ENCODE measurements at regions not wholly inside any gene's neighbourhood (a gene's known extent, or its start where the extent isn't known, plus 50 kb on each side); places are given as distances from the start of the nearest gene placed in this dataset.

- TF ChIP-seq, protein P1, sequence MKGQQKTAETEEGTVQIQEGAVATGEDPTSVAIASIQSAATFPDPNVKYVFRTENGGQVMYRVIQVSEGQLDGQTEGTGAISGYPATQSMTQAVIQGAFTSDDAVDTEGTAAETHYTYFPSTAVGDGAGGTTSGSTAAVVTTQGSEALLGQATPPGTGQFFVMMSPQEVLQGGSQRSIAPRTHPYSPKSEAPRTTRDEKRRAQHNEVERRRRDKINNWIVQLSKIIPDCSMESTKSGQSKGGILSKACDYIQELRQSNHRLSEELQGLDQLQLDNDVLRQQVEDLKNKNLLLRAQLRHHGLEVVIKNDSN (IDR thresholded peaks at IDR 0.05), result no peak
- TF ChIP-seq TAF1 (IDR thresholded peaks at IDR 0.05; ENCODE audit: low read depth), result no peak
- TF ChIP-seq EGR1 (IDR thresholded peaks at IDR 0.05), result no peak
- no peak for TF ChIP-seq YY1 (IDR thresholded peaks at IDR 0.05; ENCODE audit: low read depth)
- no peak for TF ChIP-seq TEAD4 (IDR thresholded peaks at IDR 0.05)
- TF ChIP-seq, protein P2, sequence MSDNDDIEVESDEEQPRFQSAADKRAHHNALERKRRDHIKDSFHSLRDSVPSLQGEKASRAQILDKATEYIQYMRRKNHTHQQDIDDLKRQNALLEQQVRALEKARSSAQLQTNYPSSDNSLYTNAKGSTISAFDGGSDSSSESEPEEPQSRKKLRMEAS (IDR thresholded peaks at IDR 0.05), result no peak
- TF ChIP-seq FOXM1 (IDR thresholded peaks at IDR 0.05; ENCODE audit: borderline replicate concordance, low read depth), result no peak
- TF ChIP-seq, protein P3, sequence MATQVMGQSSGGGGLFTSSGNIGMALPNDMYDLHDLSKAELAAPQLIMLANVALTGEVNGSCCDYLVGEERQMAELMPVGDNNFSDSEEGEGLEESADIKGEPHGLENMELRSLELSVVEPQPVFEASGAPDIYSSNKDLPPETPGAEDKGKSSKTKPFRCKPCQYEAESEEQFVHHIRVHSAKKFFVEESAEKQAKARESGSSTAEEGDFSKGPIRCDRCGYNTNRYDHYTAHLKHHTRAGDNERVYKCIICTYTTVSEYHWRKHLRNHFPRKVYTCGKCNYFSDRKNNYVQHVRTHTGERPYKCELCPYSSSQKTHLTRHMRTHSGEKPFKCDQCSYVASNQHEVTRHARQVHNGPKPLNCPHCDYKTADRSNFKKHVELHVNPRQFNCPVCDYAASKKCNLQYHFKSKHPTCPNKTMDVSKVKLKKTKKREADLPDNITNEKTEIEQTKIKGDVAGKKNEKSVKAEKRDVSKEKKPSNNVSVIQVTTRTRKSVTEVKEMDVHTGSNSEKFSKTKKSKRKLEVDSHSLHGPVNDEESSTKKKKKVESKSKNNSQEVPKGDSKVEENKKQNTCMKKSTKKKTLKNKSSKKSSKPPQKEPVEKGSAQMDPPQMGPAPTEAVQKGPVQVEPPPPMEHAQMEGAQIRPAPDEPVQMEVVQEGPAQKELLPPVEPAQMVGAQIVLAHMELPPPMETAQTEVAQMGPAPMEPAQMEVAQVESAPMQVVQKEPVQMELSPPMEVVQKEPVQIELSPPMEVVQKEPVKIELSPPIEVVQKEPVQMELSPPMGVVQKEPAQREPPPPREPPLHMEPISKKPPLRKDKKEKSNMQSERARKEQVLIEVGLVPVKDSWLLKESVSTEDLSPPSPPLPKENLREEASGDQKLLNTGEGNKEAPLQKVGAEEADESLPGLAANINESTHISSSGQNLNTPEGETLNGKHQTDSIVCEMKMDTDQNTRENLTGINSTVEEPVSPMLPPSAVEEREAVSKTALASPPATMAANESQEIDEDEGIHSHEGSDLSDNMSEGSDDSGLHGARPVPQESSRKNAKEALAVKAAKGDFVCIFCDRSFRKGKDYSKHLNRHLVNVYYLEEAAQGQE (IDR thresholded peaks at IDR 0.05; ENCODE audit: low read depth), result no peak
- no peak for TF ChIP-seq NFIC (IDR thresholded peaks at IDR 0.05)
- no peak for TF ChIP-seq ZBTB7A (IDR thresholded peaks at IDR 0.05; ENCODE audit: low read depth)
- no peak for TF ChIP-seq CREB1 (IDR thresholded peaks at IDR 0.05; ENCODE audit: low read depth)
- TF ChIP-seq CEBPB (IDR thresholded peaks at IDR 0.05), result no peak
- TF ChIP-seq TCF12 (IDR thresholded peaks at IDR 0.05; ENCODE audit: low read depth), result no peak
- no peak for TF ChIP-seq RAD21 (IDR thresholded peaks at IDR 0.05; ENCODE audit: low read depth)
- TF ChIP-seq EP300 (IDR thresholded peaks at IDR 0.05; ENCODE audit: borderline replicate concordance), result no peak
Observed at GRCh38 chr2:192675681-192676080, 480.9 kb upstream of the TMEFF2 start.

DNA sequence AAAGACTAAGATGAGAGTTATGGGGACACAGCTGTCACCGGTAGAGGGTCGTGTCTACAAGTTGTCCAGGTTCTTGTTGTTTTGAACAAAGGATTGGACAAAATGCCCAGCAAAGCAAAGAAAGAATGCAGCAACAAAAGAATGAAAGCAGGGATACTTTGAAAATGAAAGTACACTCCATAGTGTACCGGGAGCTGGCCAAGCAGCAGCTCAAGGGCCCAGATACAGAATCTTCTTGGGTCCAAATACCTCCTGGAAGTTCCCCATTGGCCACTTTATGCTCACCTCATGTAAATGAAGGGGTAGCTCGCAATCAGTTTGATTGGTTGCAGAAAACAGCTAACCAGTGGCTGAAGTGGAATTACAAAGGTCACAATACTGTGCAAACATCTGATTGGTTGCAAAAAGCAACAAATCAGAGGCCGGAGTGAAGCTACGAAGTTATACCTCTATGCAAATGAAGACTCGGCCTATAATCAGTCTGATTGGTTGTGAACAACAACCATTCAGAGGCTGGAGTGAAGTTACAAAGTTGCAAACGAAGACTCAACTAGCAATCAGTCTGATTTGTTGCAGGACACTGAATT is 474.9 kb upstream of the TMEFF2 start:
- TF ChIP-seq FOXM1 (IDR thresholded peaks at IDR 0.05; ENCODE audit: borderline replicate concordance, low read depth) (no peak), TAF1 (IDR thresholded peaks at IDR 0.05; ENCODE audit: low read depth) (no peak), CREB1 (IDR thresholded peaks at IDR 0.05; ENCODE audit: low read depth) (no peak), TEAD4 (IDR thresholded peaks at IDR 0.05) (no peak), CEBPB (IDR thresholded peaks at IDR 0.05) (no peak), RAD21 (IDR thresholded peaks at IDR 0.05; ENCODE audit: low read depth) (no peak), ZBTB7A (IDR thresholded peaks at IDR 0.05; ENCODE audit: low read depth) (no peak), EP300 (IDR thresholded peaks at IDR 0.05; ENCODE audit: borderline replicate concordance) (no peak), EGR1 (IDR thresholded peaks at IDR 0.05) (no peak), TCF12 (IDR thresholded peaks at IDR 0.05; ENCODE audit: low read depth) (no peak), NFIC (IDR thresholded peaks at IDR 0.05) (no peak), YY1 (IDR thresholded peaks at IDR 0.05; ENCODE audit: low read depth) (no peak)
- TF ChIP-seq, protein P2 (IDR thresholded peaks at IDR 0.05), result no peak
- TF ChIP-seq, protein P3 (IDR thresholded peaks at IDR 0.05; ENCODE audit: low read depth), result no peak
- TF ChIP-seq, protein P1 (IDR thresholded peaks at IDR 0.05), result no peak

GRCh38 chr2:192657362-192657761 is 462.6 kb upstream of the TMEFF2 start:
- TF ChIP-seq ZBTB7A (IDR thresholded peaks at IDR 0.05; ENCODE audit: low read depth) (no peak), EGR1 (IDR thresholded peaks at IDR 0.05) (no peak), CEBPB (IDR thresholded peaks at IDR 0.05) (no peak), RAD21 (IDR thresholded peaks at IDR 0.05; ENCODE audit: low read depth) (no peak), YY1 (IDR thresholded peaks at IDR 0.05; ENCODE audit: low read depth) (no peak)
- TF ChIP-seq, protein P3 (IDR thresholded peaks at IDR 0.05; ENCODE audit: low read depth), result no peak
- TF ChIP-seq, protein P2 (IDR thresholded peaks at IDR 0.05), result no peak

GRCh38 chr2:192655916-192656315 is 461.2 kb upstream of the TMEFF2 start:
- no peak for TF ChIP-seq CREB1 (IDR thresholded peaks at IDR 0.05; ENCODE audit: low read depth)
- TF ChIP-seq, protein P2 (IDR thresholded peaks at IDR 0.05), result no peak
- TF ChIP-seq RAD21 (IDR thresholded peaks at IDR 0.05; ENCODE audit: low read depth), result no peak
- no peak for TF ChIP-seq FOXM1 (IDR thresholded peaks at IDR 0.05; ENCODE audit: borderline replicate concordance, low read depth)
- TF ChIP-seq ZBTB7A (IDR thresholded peaks at IDR 0.05; ENCODE audit: low read depth), result no peak
- TF ChIP-seq TEAD4 (IDR thresholded peaks at IDR 0.05), result no peak
- TF ChIP-seq TAF1 (IDR thresholded peaks at IDR 0.05; ENCODE audit: low read depth), result no peak
- TF ChIP-seq EP300 (IDR thresholded peaks at IDR 0.05; ENCODE audit: borderline replicate concordance), result no peak
- TF ChIP-seq NFIC (IDR thresholded peaks at IDR 0.05), result no peak
- TF ChIP-seq, protein P1 (IDR thresholded peaks at IDR 0.05), result no peak
- TF ChIP-seq YY1 (IDR thresholded peaks at IDR 0.05; ENCODE audit: low read depth), result no peak
- TF ChIP-seq, protein P3 (IDR thresholded peaks at IDR 0.05; ENCODE audit: low read depth), result no peak
- TF ChIP-seq EGR1 (IDR thresholded peaks at IDR 0.05), result no peak
- TF ChIP-seq CEBPB (IDR thresholded peaks at IDR 0.05), result no peak
- no peak for TF ChIP-seq TCF12 (IDR thresholded peaks at IDR 0.05; ENCODE audit: low read depth)
